Esophagus squamous epithelium (tissue), 5 donors: ENCODE measurements at regions not wholly inside any gene's neighbourhood (a gene's known extent, or its start where the extent isn't known, plus 50 kb on each side); places are given as distances from the start of the nearest gene placed in this dataset.

Experiments
- DNase-seq: peaks from one replicate; lab custom pipeline; 2025; lab: John Stamatoyannopoulos, UW
- H3K27ac ChIP-seq, 4 donors: fragments of 200-600 bp; sonication (generic); one replicate each; pipeline ENCODE4 v1.5.1; 2016 to 2019; ENCODE audit warnings: mild to moderate bottlenecking in 1 of 4
- H3K27me3 ChIP-seq, 4 donors: fragments of 200-600 bp; sonication (generic); 1 replicate in 3 of 4; 2 replicates in 1 of 4; pipeline versions ENCODE4 v1.5.1 to v1.6.0; 2017 to 2021; ENCODE audit warnings: antibody characterized with exemption in 1 of 4
- H3K36me3 ChIP-seq, 3 donors: fragments of 200-600 bp; sonication (generic); one replicate each; pipeline ENCODE4 v1.5.1; 2016 to 2019
- H3K4me1 ChIP-seq, 3 donors: fragments of 200-600 bp; sonication (generic); one replicate each; pipeline ENCODE4 v1.5.1; 2017 to 2019
- H3K4me3 ChIP-seq, 4 donors: fragments of 200-600 bp; sonication (generic); 1 replicate in 3 of 4; 2 replicates in 1 of 4; pipeline ENCODE4 v1.5.1; 2016 to 2019; ENCODE audit warnings: mild to moderate bottlenecking in 2 of 4, moderate library complexity in 1 of 4
- H3K9me3 ChIP-seq, 3 donors: fragments of 200-600 bp; sonication (generic); one replicate each; pipeline ENCODE4 v1.5.1; 2016 to 2019
- CTCF ChIP-seq, 6 experiments: fragments of 450-650 bp in 4 of 6; fragments of 200-600 bp in 2 of 6; sonication (generic) in 2 of 6; IDR thresholded peaks; one replicate each; pipeline ENCODE4 v1.5.1; 2016 to 2019; ENCODE audit warnings: antibody characterized with exemption in 6 of 6, mild to moderate bottlenecking in 4 of 6, moderate library complexity in 4 of 6
- POLR2A ChIP-seq, 4 donors: fragments of 450-650 bp; IDR thresholded peaks; one replicate each; pipeline ENCODE4 v1.6.1; 2017; ENCODE audit warnings: antibody characterized with exemption in 4 of 4, mild to moderate bottlenecking in 4 of 4, moderate library complexity in 3 of 4
- WGBS, 2 donors: methylation state at CpG; one replicate each; pipeline ENCODE4 v1.1.5; 2018; 5-methylcytosine and 5-hydroxymethylcytosine counted together
- intact Hi-C: fragments of 100-400 bp; cut with DNase I; formaldehyde crosslinking; loops from one replicate; pipeline ENCODE4 v1.15.0; 2022
- donor health status: DM: yes; HTN: yes; CAD: no.

DNA sequence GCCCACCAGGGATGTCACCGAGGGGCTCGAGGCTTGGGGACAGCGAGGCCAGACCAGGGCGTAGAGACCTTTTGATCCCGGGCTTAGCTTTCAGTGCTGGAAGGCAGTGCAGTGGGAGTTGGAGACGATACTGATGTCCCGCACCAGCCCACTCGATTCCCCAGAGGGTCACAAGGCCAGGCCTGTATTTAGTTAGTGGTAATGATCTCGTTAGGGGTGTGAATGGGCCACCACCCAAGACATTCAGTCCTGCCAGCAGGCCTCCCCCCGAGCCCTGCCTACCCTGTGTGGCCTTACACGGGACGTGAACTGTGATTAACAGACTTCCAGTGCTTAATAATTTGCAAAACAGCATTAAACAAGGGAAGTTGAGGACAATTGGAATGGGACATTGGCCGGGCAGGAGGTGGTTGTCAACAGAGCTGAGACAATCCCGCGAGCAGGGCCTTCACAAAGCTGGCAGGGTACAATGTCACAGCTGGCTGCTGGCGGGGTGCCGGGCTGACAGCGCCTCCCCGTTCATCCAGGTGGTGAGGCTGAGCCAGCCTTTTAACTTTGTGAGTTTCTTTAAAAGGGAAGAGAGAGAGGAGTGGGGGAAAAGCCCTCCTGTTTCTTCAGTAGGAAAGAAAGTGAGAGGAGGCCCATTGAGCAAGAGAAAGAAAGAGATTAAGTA lies 175.3 kb upstream of the RALGAPA2 start:
- H3K9me3 ChIP-seq, result no peaks in the 10 kb centered on the region
- no peaks in the 10 kb centered on the region for H3K4me1 ChIP-seq
- WGBS, 2 donors, result 34 to 36% methylated on average over 14 to 17 of the region's 19 CpGs
- intact Hi-C loops, result no loop called here
- no peak overlapping the region for H3K4me3 ChIP-seq
- H3K27ac ChIP-seq, result no peak overlapping the region
- H3K27me3 ChIP-seq, result peaks cover 0 to 33% (median 0%) of the 10 kb centered on the region in 4 donors
- no peaks in the 10 kb centered on the region for H3K36me3 ChIP-seq
- TF ChIP-seq POLR2A (IDR thresholded peaks at IDR 0.05), result no peak
- DNase-seq, result no peak

- Histone ChIP-seq H3K4me1 (no peaks in the 10 kb centered on the region), H3K27me3 (no peaks in the 10 kb centered on the region), H3K36me3 (no peaks in the 10 kb centered on the region), H3K4me3 (no peak overlapping the region), H3K27ac (no peak overlapping the region), H3K9me3 (no peaks in the 10 kb centered on the region)
- no peak for TF ChIP-seq POLR2A (IDR thresholded peaks at IDR 0.05)
- no peak for TF ChIP-seq CTCF (IDR thresholded peaks at IDR 0.05)
- no peak for DNase-seq
- WGBS, 2 donors, result 65 to 70% methylated on average over 2 of the region's 2 CpGs
- intact Hi-C loops, result no loop called here
These were observed 169.4 kb upstream of the RALGAPA2 start for GRCh38 chr20:20881808-20882207.

- Histone ChIP-seq H3K27ac (no peak overlapping the region), H3K4me3 (no peak overlapping the region), H3K4me1 (no peaks in the 10 kb centered on the region), H3K27me3 (peaks cover 0 to 20% (median 2%) of the 10 kb centered on the region in 4 donors), H3K9me3 (no peaks in the 10 kb centered on the region), H3K36me3 (no peaks in the 10 kb centered on the region)
- TF ChIP-seq CTCF (IDR thresholded peaks at IDR 0.05), result no peak
- TF ChIP-seq POLR2A (IDR thresholded peaks at IDR 0.05), result no peak
- WGBS, 2 donors, result 85% methylated on average over 2 of the region's 2 CpGs
- intact Hi-C loops, result no loop called here
- DNase-seq, result no peak
These were observed 164.6 kb upstream of the RALGAPA2 start for GRCh38 chr20:20877079-20877478.

- DNase-seq, result no peak
- intact Hi-C loops, result no loop called here
- Histone ChIP-seq H3K9me3 (no peaks in the 10 kb centered on the region), H3K27me3 (peaks cover 0 to 24% (median 2%) of the 10 kb centered on the region in 4 donors), H3K4me3 (no peak overlapping the region), H3K4me1 (no peaks in the 10 kb centered on the region), H3K27ac (no peak overlapping the region), H3K36me3 (no peaks in the 10 kb centered on the region)
- 38 to 40% methylated on average over 6 to 7 of the region's 7 CpGs for WGBS, 2 donors
- TF ChIP-seq POLR2A (IDR thresholded peaks at IDR 0.05), result no peak
These were observed 163.3 kb upstream of the RALGAPA2 start for GRCh38 chr20:20875716-20876115.

DNA sequence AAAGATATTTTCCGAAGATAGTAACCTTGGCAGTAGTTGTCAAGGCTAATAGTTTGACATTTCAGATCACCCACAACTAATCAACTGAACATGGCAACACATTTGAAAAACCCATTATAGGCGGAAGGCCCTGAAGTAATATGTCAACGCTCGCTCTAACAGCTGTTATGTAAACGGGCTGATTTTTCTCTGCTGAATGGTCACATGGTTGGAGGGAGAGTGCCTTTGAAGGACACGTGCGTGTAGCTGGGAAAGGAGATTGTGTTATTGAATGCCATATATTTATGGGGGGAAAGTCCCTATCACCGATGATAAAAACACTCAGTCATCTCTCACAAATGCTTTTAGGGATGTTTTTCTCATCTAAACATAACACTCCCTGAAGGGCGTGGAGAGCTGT lies 160.0 kb upstream of the RALGAPA2 start:
- no peak for TF ChIP-seq POLR2A (IDR thresholded peaks at IDR 0.05)
- TF ChIP-seq CTCF (IDR thresholded peaks at IDR 0.05), result no peak
- no peak for DNase-seq
- no peak overlapping the region for H3K27ac ChIP-seq
- intact Hi-C loops, result no loop called here
- H3K4me1 ChIP-seq, result no peaks in the 10 kb centered on the region
- H3K9me3 ChIP-seq, result no peaks in the 10 kb centered on the region
- H3K4me3 ChIP-seq, result no peak overlapping the region
- 48 to 57% methylated on average over 9 of the region's 9 CpGs for WGBS, 2 donors
- H3K36me3 ChIP-seq, result no peaks in the 10 kb centered on the region
- H3K27me3 ChIP-seq, result peaks cover 0 to 24% (median 2%) of the 10 kb centered on the region in 4 donors

DNA sequence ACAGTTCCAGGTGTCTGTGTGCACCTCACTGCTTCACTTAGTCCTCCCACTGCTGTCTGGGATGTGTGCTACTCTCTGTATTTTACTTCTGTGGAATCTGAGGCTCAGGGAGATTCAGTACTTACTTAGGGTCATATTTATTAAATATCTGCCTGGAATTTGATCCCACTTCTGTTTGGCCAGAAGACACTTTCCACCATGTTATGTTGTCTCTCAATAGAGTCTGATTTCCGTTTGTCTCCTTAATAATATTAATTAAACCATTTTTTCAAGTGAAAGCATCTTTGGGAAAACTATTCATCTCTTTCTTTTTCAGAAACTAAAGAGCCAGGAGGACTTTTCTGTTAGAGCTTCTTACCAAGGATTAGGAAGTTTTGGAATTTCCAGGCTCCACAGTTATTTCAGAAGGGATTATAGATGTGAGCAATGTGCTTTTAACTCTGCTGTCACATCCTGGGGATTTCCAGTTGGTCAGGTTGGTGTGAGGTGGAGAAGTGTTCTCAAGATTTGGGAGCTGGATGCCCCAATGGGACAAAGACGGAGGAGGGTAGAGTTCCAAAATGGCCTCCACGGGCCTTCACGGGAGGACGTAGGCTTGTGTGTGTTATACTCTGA lies 156.8 kb upstream of the RALGAPA2 start:
- Histone ChIP-seq H3K27ac (no peak overlapping the region), H3K4me3 (no peak overlapping the region), H3K4me1 (no peaks in the 10 kb centered on the region), H3K36me3 (no peaks in the 10 kb centered on the region), H3K9me3 (no peaks in the 10 kb centered on the region), H3K27me3 (peaks cover 0 to 18% (median 0%) of the 10 kb centered on the region in 4 donors)
- no peak for DNase-seq
- intact Hi-C loops, result loop anchor here (10.0 kb wide), 1 partner anchor 366 kb away; no protein-coding TSS in a partner anchor
- 79 to 83% methylated on average over 5 of the region's 5 CpGs for WGBS, 2 donors
- TF ChIP-seq CTCF (IDR thresholded peaks at IDR 0.05) (no peak), POLR2A (IDR thresholded peaks at IDR 0.05) (no peak)
